ENCODE measurements at regions not wholly inside any gene's neighbourhood (a gene's known extent, or its start where the extent isn't known, plus 50 kb on each side); places are given as distances from the start of the nearest gene placed in this dataset.
"Not testable (repeated sequence)": the region's sequence is repeated elsewhere in the genome, so short reads cannot be mapped to it uniquely, and the experiment has no call there.

DNA sequence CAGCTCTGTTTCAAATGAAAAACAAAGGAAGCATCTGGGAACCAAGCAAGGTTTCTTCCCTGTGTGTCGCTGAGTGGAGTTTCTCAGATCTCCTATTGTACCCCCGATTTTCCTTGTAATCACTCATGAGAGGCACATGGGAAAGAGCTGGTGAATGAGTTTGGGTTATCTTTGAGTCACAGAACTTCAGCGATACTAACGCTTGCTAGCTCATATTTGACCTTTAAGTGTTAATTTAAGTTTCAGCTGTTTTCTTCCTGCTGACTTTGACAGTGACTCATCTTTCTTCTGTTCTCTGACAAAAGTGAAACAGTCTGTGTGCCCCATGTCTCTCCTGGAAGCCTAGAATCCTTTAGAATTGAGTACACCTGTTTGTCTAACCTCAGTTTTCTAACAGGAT, 261.1 kb upstream of the RGS17 start:
- no peak for DNase-seq

DNA sequence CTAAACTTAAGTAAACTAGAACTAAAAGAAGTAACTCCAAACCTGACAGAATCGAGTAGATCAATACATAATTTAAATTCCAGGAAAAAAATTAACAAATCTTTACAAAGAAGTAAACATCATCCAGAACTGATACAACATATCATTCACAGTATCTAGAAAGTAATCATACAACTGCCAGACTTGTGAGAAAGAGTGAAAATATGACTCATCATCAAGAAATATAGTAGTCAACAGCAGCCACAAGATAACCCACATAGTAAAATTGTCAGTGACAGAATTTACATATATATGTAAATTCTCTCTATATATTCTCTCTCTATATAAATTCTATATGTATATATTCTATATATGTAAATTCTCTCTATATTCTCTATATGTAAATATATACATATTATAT, 242.8 kb upstream of the RGS17 start:
- DNase-seq, result no peak

DNA sequence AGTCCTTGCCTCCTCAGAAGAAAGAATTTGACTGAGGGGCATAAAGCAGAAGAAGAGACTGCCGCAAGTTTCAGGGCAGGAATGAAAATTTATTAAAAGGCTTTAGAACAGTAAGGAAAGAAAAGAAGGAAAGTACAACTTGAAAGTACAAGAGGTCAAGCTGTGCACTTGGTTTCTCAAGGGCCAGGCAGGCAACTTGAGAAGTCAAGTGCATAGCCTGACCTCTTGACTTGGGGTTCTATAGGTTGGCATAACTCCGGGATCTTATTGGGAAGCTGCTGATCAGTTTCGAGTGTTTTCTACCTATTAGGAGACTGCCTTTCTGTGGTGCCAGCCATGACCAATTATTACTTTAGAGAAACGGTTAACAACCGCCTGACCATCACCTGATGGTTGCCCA, 237.0 kb upstream of the RGS17 start:
- DNase-seq, result no peak

DNA sequence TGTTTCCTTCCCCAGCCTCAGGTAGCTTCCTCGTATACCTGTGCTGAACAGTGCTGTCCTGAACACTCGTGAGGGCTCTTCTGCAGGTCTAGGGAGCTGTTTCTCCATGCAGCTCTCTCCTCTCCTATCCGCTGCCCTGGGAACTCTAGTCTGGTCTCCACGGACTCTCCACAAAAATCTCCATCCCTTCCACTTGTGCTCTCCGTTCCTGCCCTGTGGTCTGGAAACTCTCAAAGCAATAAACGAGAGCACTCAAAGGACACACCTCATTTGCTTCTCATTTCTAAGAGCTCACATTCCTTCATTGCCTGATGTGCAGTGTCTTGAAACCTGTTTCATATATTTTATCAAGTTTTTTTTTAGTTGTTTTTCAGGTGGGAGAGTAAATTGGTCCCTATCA, 235.9 kb upstream of the RGS17 start:
- DNase-seq, result no peak

DNA sequence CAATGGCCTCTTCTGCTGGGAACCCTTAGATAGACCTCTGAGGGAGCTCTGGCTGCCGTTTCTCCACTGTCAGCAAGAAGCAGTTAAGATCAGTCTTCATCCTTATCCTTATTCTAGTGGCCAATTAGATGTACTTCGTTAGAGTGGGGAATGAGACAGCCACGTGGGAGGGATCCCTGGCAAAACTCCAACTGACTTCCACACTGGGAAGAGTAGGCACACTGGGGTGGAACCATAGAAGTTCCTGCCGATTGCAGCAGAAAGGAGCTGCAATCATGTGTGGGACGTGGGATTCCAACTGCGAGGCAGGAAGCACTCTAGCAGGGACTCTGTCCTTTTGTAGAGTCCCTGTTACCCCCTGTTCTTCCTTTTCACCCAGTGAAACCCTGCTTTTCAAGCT, 226.3 kb upstream of the RGS17 start:
- no peak for DNase-seq

DNA sequence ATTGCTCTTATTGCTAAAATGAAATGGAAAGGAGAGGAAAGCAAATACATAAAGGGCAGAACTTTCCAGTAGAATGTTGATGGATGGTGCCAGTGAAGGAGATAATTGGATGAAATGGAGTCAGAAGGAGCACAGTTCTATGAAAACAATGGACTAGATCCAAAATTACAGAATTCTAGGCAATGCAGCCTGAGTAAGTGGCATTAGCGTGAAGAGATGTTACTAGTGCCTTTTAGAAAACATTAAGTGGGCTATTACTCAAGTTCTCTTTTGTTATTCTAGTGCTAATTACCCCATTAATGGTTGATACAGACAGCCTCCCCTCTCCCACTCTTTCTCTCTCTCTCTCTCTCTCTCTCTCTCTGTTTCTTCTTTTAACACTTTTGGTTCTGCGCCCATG, 209.5 kb upstream of the RGS17 start:
- DNase-seq, result no peak

DNA sequence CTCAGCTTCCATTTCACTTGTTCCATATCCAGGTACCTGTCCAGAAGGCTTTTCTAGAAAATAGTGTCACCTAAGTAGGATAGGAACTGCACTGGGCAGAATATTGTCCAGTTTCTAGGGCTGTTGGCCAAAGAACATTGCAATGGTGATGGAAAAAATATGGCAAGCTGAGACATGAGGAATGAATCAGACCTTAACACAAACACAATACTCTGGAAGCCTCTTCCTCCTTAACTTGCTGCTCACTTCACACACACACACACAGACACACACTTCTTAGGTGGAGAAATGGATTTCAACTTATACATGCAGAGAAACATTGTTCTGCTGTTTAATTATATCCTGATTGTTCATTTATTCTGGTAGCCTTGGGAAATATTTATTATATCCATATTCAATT, 203.0 kb upstream of the RGS17 start:
- no peak for DNase-seq

DNA sequence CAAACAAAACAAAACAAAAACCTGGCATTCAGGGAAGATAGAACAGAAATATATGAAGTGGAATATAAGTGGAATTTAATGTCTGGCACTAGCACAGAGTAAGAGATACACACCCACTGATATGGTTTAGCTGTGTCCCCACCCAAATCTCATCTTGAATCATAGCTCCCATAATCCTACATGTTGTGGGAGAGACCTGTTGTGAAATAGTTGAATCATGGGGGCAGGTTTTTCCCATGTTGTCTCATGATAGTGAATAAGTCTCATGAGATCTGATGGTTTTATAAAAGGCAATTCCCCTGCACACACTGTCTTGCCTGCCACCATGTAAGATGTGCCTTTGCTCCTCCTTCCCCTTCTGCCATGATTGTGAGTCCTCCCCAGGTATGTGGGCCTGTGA, 200.1 kb upstream of the RGS17 start:
- not testable (repeated sequence) for DNase-seq

DNA sequence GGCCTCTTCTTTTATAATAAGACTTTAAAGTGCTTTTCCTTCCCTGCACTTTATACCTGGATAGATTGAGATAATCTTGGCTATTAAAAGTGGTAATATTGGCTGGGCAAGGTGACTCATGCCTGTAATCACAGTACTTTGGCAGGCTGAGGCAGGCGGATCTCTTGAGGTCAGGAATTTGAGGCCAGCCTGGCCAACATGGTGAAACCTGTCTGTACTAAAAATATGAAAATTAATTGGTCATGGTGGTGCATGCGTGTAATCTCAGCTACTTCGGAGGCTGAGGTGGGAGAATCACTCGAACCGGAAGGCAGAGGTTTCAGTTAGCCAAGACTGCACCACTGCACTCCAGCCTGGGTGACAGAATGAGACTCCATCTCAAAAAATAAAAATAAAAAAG, 197.1 kb upstream of the RGS17 start:
- DNase-seq, result no peak

DNA sequence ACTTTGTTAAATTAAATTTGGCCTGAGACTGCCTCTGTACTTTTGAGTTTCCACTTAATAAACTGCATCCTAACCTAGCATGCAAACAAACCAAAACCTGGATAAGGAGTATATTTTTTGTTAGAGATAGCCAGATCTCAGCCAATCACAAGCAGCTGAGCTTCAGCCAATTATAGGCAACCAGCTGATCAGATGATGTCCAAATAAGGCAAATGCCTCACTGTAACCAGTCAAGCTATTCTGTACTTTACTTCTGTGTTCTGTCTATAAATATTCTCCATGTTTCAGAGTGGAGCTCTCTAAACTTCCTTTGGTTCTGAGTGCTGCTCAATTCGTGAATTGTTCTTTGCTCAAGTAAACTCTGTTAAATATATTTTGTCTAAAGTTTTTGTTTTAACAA, 194.6 kb upstream of the RGS17 start:
- DNase-seq, result no peak

DNA sequence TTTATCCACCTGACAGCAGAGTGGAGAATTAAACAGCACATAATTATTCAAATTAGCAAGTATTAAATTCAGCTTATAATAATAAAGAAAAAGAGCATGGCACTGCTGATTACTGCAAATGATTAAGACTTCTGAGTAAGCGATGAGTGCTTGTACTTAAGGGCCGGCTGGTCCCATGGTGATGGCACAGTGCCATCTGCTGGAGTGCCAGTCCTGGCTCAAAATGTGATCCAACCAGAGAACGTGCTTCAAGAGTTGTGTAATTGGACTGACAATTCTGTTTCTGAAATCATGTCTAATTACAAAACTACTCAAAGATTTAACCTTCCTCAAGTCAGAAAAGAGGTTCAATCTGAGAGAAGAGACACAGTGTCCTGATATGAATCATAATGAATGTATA, 181.6 kb upstream of the RGS17 start:
- DNase-seq, result peak; percentile 24 to 42

DNA sequence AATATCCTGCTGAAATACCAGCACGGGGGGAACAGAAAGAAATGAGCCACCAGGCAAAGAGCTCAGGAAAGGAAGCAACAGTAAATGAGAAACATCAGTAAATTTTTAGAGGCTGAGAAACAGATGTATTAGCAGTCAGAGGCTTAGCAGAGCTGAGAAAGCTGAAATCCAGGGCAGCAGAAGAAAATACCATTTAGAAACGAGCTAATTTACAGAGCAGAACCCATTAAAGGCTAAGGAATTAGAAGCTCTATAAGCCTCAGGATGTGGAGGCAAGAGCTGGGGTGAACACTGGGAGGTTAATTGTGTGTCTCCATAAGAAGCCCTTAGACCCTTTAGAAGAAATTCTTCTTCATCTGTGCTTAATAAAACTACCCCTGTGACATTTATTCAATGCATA, 178.6 kb upstream of the RGS17 start:
- no peak for DNase-seq

DNA sequence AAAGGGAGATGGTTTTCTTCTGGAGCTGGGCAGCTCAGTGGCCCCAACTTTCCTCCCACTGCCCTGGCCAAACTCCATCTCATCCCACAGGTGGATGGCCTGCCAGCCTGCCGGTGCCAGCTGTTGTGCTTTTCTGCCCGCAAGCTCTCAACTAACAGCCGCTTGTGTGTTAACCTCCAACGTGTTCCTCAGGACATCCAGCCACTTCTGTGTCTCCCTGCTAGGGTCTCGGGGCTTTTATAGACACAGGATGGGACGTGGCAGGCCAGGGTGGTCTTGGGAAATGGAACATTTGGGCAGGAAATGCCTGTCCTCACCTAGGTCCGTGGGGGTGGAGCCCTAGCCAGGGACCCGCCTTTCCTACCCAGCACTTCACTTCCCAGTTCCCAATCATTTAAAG, 171.1 kb upstream of the RGS17 start:
- no peak for DNase-seq

DNA sequence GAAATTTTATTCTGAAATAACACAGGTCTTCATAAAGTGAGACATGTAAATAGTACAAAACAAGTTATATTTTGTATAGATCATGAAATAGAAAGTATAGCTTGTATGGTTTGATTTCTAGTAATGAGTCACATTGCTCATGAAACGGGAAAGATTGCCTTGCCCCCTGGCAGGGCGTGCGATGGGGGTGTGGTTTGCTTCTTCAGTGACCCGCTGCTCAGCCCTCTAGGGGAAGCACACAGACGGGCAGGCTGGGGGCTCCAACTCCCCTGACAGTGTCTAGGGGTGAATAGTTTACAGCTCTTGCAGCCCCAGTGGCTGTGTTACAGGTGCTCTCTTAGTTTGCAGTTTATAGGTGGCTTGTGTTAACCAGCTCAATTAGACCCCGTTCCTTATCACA, 170.5 kb upstream of the RGS17 start:
- no peak for DNase-seq

DNA sequence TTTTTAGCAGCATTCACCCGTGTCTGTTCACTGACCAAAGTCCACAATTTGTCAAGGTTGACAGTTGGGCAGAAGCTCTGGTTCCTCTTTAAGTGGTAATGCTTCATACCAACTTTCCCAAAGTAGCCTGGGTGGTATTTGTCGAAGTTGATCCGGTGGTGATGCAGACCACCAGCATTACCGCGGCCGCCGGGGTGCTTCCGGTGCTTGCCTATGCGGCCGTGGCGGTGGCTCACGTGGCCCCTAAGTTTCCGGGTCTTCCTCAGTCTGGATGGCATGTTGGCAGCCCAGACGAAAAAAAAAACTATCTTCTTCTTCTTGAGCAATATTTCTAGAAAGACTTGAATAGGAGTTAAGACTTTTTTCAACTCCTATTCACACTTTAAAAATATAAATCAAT, 151.4 kb upstream of the RGS17 start:
- DNase-seq, result not testable (repeated sequence)

DNA sequence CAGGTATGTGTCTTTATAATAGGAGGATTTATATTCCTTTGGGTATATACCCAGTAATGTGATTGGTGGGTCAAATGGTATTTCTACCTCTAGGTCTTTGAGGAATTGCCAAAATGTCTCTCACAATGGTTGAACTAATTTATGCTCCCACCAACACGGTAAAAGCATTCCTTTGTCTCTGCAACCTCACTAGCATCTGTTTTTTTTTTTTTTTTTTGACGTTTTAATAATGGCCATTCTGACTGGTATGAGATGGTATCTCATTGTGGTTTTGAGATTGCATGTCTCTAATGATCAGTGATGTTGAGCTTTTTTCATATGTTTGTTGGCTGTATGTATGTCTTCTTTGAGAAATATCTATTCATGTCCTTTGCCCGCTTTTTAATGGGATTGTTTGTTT, 144.9 kb upstream of the RGS17 start:
- no peak for DNase-seq

DNA sequence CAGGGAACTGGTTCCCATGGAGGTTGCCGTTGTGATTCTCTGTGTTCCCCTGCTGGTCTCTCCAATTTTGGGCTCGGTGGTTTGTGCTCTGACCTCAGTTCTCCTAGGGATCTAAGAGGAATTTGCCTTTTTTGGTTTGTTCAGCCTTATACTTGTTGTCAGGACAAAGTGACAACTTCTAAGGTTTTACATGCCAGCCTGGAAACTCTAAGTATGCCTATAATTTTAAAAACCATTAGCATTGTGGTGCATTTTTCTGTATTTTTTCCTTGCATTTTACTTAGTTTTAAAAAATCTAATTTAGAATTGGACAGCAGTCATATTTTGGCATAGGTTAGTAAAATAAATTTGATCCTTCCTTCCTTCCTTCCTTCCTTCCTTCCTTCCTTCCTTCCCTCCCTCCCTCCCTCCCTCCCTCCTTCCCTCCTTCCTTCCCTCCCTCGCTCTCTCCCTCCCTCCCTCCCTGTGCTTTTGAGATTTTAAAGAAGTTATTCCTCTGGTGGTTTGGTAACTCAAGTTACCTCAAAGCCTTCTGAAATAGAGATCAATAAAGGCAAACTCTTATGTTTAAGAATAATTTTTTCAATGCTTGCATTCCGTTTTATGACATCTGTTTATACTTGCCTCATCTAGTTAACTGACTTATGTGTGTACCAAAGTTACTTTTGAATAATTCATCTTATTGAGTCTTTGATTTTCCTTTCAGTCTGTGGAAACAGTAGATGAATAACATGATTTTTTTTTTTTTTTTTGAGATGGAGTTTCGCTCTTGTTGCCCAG, 141.3 kb upstream of the RGS17 start:
- DNase-seq, result no peak

DNA sequence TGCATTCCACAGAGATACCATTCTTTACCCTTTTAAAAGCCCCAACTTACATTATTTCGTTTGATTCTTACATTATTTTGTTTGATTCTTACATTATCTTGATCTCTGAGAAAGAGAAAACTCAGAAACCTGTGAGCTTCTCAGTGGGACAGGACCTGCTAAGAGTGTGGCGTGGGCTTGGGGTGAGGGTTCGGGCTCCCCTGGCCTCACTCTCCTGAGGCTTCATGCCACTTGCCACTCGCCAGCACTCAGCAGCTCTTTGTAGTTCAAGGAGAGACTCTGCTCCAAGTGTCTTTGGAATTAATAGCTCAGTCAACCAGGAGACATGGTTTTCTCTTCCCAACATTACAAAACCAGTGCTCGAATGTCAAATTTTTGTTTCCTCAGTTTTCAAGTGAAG, 132.4 kb upstream of the RGS17 start:
- no peak for DNase-seq

DNA sequence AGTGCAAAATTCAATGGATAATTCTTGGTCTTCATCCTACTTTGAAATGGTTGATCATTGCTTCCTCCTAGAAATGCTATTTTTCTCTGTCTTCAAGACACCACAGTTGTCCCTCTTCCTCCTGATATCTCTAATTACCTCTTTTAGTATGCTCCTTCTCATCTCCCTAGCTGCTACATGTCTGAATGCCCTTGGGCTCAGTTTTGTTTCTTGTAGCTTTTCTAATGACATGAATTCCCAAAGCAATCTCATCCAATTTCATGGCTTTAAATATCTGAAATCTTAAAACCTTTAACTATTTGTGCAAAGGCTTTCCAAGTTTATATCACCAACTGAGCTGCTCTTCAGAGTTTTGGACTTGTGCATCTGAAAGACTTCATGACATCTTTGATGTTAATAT, 120.2 kb upstream of the RGS17 start:
- DNase-seq, result no peak

DNA sequence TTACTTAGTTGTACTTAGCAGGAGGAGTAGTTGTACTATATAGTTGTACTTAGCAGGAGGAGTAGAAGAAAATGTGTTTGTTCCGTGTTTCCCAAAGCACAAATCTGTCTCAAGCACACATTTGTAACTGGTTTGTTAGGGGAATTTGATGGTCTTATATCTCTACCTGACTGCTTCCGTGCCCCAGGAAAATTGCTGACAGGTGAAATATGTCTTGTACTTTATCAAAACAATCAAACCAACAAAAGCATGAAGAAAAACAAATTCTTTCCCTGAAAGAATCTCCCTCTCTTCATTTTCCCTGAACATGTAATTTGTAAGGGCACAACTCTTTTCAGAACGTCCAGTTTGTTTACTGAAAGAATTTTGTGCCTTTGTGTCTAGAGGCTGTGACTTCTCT, 106.6 kb upstream of the RGS17 start:
- no peak for DNase-seq

DNA sequence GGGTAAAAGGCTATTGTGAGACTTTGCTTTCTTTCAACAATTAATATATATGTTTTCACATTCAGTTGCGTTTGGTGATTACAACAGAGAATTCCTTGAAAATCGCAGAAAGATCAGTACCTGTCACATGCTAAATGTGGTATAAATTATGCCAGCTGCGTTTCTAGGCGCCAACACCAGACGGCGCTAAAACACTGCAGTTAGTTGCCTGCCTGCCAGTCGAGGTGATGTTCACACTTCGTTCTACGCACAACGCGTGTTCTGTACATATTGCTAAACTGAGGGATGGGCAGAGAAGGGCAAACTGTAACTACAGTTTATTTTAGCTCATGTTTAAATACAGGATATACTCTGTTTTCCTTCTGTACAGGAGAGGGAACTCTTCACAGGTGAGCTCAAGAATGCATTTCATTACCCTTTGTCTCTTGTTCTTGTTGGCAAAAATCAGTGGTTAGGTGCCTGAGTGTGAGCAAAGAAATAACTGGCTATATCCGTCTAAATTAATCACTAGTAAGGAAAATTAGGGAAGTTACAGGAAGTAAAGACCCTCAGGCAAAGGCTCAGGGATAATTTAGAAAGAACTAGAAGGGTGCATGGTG, 100.1 kb upstream of the RGS17 start:
- peak; percentile 51 to 59 for DNase-seq

DNA sequence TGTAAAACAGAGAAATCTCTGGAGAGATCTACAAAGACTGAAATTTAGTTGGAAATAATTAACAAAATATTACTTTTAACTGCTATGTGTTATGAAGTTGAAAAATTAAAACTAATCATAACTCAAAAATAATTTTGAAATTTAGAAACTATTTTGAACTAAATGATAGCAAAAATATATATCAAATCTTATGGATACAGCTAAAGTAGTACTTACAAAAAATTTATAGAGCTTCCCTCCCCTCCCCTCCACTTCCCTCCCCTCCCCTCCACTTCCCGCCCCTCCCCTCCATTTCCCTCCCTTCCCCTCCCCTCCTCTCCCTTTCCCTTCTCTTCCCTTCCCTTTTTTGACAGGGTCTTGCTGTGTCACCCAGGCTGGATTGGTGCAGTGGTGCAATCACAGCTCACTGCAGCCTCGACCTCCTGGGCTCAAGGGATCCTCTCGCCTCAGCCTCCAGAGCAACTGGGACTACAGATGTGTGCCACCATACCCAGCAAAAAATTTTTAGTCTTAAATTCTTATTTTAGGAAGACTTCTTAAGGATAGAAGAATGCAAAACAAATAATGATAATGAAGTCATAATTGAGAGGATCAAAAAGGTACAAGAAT, 87.2 kb upstream of the RGS17 start:
- no peak for DNase-seq

DNA sequence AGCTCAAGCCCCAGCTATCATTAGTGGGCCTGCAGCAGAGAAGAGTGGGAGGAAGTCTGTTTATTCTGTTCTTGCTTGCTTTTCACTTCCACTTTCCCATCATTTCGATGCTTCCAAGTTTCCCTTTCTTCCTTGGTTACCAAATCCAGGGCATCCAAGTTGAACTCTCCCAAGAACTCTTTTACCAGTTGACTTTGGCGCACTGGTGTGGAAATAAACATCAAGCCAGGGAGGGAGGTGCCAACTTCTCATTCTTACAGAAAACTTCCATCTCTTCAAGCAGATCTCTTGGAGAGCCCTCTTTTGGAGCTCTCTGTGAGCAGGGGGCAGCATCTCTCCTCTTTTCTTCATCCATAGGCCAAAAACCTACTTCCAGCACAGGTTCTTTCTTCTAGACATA, 85.7 kb upstream of the RGS17 start:
- DNase-seq, result no peak

DNA sequence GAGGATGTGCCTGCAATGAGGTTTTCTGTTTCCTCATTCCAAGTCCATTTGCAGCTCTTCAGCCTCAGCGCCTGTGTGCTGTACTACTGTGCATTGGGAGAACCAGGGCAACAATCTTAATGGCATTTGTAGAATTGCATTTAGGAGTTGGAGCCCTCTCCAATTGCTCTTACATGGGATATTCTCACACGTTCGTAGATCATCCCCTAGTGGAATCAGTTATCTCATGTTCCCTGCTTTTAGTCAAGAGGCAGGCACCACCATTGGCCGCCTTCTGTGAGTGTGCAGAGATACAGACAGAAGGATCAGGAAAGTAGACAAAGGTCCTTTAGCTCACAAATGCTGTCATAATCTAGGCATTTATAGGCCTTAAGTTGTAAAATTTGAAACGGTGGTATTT, 84.2 kb upstream of the RGS17 start:
- no peak for DNase-seq

DNA sequence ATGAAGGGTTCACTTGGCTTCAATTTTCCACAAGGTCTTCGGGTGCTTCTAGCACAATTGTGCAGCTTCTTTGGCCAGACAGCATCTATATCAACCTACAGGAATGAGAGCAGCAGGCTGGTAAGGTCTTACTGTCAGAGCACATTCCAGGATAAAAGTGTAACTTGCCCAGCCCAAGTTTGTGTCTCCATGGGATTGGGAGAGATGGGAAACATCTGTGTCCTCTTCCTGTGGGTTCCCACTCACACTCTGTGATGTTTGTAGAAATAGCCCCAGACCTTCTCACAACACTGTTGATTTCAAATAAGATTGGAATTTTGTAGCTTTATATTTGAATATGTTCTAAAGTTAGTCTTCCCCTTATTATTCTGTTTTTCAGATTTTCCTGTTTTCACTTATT, 83.4 kb upstream of the RGS17 start:
- no peak for DNase-seq
